Inflammatory macrophage (primary cell): ENCODE measurements at regions not wholly inside any gene's neighbourhood (a gene's known extent, or its start where the extent isn't known, plus 50 kb on each side); places are given as distances from the start of the nearest gene placed in this dataset.

Experiments
- DNase-seq, 2 donors: peaks; one replicate each; pipeline ENCODE4 v3.0.0-alpha.2; 2020 to 2022

- no peak for DNase-seq
Observed at GRCh38 chr6:126148853-126149252, 162.5 kb downstream of the TRMT11 start.

- no peak for DNase-seq
Observed at GRCh38 chr6:126152372-126152745, 166.0 kb downstream of the TRMT11 start.

- no peak for DNase-seq
Observed at GRCh38 chr6:126153661-126154060, 167.3 kb downstream of the TRMT11 start.

GRCh38 chr6:126156973-126157372 is 170.6 kb downstream of the TRMT11 start:
- DNase-seq: no peak

GRCh38 chr6:126167726-126168125 is 172.2 kb upstream of the CENPW start:
- no peak for DNase-seq

GRCh38 chr6:126170433-126170832 is 169.5 kb upstream of the CENPW start:
- no peak for DNase-seq

- DNase-seq: peak; percentile 41 to 54
Observed at GRCh38 chr6:126170978-126171382, 168.9 kb upstream of the CENPW start.

- no peak for DNase-seq
Observed at GRCh38 chr6:126172131-126172530, 167.8 kb upstream of the CENPW start.

- DNase-seq: no peak
Observed at GRCh38 chr6:126173265-126173664, 166.7 kb upstream of the CENPW start.

GRCh38 chr6:126174697-126175096 is 165.2 kb upstream of the CENPW start:
- DNase-seq: no peak

GRCh38 chr6:126175251-126175650 is 164.7 kb upstream of the CENPW start:
- no peak for DNase-seq

- DNase-seq: peak; percentile 14 to 16
Observed at GRCh38 chr6:126176282-126176681, 163.6 kb upstream of the CENPW start.

GRCh38 chr6:126180585-126180984 is 159.3 kb upstream of the CENPW start:
- no peak for DNase-seq

GRCh38 chr6:126181173-126181741 is 158.7 kb upstream of the CENPW start:
- no peak for DNase-seq

- no peak for DNase-seq
Observed at GRCh38 chr6:126181890-126182289, 158.0 kb upstream of the CENPW start.

- DNase-seq: no peak
Observed at GRCh38 chr6:126182650-126183311, 157.1 kb upstream of the CENPW start.

GRCh38 chr6:126185774-126186173 is 154.1 kb upstream of the CENPW start:
- no peak for DNase-seq

- no peak for DNase-seq
Observed at GRCh38 chr6:126188279-126188909, 151.5 kb upstream of the CENPW start.

- no peak for DNase-seq
Observed at GRCh38 chr6:126195625-126196236, 144.2 kb upstream of the CENPW start.

- DNase-seq: no peak
Observed at GRCh38 chr6:126198631-126199030, 141.3 kb upstream of the CENPW start.

GRCh38 chr6:126199466-126199865 is 140.4 kb upstream of the CENPW start:
- no peak for DNase-seq

- DNase-seq: no peak
Observed at GRCh38 chr6:126202707-126203106, 137.2 kb upstream of the CENPW start.

GRCh38 chr6:126204126-126204525 is 135.8 kb upstream of the CENPW start:
- no peak for DNase-seq

GRCh38 chr6:126204598-126204997 is 135.3 kb upstream of the CENPW start:
- DNase-seq: no peak
